Brain microvascular endothelial cell (primary cell): ENCODE measurements at regions not wholly inside any gene's neighbourhood (a gene's known extent, or its start where the extent isn't known, plus 50 kb on each side); places are given as distances from the start of the nearest gene placed in this dataset.

Experiments used
- DNase-seq: peaks from one replicate; pipeline ENCODE4 v3.0.0-alpha.2; 2020
- H3K27ac ChIP-seq: fragments of 250-450 bp; sonication (Bioruptor Pico); 2 replicates; pipeline ENCODE4 v1.5.1; 2020; ENCODE audit warnings: mild to moderate bottlenecking, moderate library complexity
- H3K27me3 ChIP-seq: fragments of 250-450 bp; sonication (Bioruptor Pico); replicated peaks from 2 replicates; pipeline ENCODE4 v1.5.1; 2020; ENCODE audit warnings: mild to moderate bottlenecking
- H3K36me3 ChIP-seq: fragments of 250-450 bp; sonication (Bioruptor Pico); replicated peaks from 2 replicates; pipeline ENCODE4 v1.5.1; 2020; ENCODE audit warnings: mild to moderate bottlenecking
- H3K4me3 ChIP-seq: 2 replicates; pipeline ENCODE4 v1.5.1; 2011; ENCODE audit warnings: low read depth, mild to moderate bottlenecking, control low read depth, low read length, moderate library complexity
- in situ Hi-C: cut with HindIII; loops from 2 replicates; pipeline ENCODE4 v1.10.0; 2017; ENCODE audit warnings: low sequenced_read_pairs, low pct_ligation_motif_present
- TF ChIP-seq, protein P1 (sequence below): IDR thresholded peaks from 2 replicates; pipeline ENCODE4 v1.5.1; 2011; ENCODE audit warnings: low read depth, mild to moderate bottlenecking, moderate library complexity, low read length, control low read depth, inconsistent platforms; ENCODE audit errors: missing control alignments

DNA sequence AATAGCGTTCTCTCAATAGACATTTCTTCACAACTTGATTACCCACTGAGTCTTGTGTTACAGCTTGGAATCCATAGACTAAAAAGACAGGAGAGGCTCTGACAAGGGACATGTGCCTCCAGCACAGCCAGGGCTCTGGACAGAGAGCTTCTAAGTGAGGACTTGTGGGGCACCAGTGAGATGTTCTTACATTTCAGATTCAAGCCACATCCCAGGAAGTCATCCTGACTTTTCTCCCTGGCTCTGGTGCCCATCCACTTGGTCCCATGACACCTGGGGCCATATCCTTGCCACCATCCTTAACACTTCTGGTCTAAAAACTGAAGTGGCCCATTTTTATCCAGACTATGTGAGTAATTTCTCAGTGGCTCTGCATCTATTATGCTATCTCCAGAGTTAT, 440.1 kb downstream of the TCERG1L start:
- Histone ChIP-seq H3K27me3 (no peaks in the 10 kb centered on the region), H3K27ac (no peak overlapping the region), H3K4me3 (no peak overlapping the region), H3K36me3 (no peaks in the 10 kb centered on the region)
- TF ChIP-seq, protein P1, sequence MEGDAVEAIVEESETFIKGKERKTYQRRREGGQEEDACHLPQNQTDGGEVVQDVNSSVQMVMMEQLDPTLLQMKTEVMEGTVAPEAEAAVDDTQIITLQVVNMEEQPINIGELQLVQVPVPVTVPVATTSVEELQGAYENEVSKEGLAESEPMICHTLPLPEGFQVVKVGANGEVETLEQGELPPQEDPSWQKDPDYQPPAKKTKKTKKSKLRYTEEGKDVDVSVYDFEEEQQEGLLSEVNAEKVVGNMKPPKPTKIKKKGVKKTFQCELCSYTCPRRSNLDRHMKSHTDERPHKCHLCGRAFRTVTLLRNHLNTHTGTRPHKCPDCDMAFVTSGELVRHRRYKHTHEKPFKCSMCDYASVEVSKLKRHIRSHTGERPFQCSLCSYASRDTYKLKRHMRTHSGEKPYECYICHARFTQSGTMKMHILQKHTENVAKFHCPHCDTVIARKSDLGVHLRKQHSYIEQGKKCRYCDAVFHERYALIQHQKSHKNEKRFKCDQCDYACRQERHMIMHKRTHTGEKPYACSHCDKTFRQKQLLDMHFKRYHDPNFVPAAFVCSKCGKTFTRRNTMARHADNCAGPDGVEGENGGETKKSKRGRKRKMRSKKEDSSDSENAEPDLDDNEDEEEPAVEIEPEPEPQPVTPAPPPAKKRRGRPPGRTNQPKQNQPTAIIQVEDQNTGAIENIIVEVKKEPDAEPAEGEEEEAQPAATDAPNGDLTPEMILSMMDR, result no peak
- no peak for DNase-seq
- in situ Hi-C loops, result no loop called here

DNA sequence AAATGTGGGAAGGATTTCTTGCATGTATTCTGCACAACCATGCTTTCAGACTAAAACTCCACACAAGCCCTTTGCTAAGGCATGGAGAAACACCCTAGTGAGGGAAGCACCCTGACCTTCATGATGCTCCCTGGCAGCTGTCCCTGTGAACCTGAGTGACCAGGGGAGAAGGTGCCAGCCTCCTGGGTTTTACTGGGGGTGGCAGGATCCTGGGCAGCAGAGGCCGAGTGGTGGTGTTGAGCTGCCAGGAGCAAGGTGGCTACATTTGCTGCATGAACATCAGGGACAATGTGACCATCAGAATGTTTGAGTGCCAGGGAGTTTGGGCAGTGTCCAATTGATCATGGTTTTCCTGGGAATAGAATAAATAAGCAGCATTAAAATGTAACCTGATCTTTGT, 437.9 kb downstream of the TCERG1L start:
- in situ Hi-C loops, result no loop called here
- TF ChIP-seq, protein P1, result no peak
- Histone ChIP-seq H3K36me3 (no peaks in the 10 kb centered on the region), H3K27me3 (no peaks in the 10 kb centered on the region), H3K27ac (no peak overlapping the region), H3K4me3 (no peak overlapping the region)
- DNase-seq, result no peak

DNA sequence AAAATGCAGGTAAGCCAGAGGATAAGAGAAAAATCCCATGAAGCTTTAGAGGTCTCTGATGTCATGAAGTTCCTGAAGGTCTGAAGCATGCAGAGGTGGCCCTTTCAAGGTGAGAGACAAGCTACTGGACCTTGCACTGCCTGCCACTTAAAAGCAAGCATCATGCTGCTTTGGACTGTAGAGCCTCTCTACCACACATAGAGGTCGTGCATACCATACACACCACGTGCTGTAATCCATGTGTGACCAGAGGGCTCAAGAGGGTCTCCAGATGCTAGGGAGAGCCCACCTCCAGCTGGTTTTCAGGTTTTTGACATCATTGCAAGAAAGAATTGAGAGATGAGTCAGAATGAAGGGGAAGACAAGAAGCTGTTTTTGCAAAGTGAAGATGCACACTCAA, 436.4 kb downstream of the TCERG1L start:
- TF ChIP-seq, protein P1, result no peak
- H3K36me3 ChIP-seq, result no peaks in the 10 kb centered on the region
- H3K27me3 ChIP-seq, result no peaks in the 10 kb centered on the region
- in situ Hi-C loops, result no loop called here
- no peak for DNase-seq
- H3K27ac ChIP-seq, result no peak overlapping the region
- no peak overlapping the region for H3K4me3 ChIP-seq

DNA sequence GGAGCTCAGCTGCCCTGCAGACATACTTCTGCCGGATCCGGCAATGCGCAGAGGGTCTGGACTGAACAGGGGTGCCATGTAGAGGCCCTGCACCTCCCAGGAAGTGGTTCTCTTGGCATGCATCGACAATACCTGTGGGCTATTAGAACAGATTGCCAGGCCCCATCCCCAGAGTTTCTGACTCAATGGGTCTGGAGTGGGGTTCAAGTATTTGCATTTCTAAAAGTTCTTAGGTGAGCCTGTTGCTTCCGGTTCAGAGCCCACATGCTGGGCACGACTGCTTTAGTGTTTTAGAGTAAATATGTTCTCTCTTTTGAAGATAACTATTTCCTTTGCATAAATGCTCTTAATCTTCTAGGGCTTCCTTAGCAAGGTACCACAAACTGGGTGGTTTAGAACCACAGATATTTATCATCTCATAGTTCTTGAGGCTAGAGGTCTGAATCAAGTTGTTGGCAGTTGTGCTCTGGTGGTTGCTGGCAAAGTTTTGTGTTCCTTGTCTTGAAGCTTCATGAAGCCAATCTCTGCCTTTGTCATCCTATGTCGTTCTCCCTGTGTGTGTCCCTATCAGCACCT, 435.5 kb downstream of the TCERG1L start:
- DNase-seq, result no peak
- Histone ChIP-seq H3K4me3 (no peak overlapping the region), H3K27ac (no peak overlapping the region), H3K27me3 (no peaks in the 10 kb centered on the region), H3K36me3 (no peaks in the 10 kb centered on the region)
- TF ChIP-seq, protein P1, result no peak
- in situ Hi-C loops, result no loop called here

DNA sequence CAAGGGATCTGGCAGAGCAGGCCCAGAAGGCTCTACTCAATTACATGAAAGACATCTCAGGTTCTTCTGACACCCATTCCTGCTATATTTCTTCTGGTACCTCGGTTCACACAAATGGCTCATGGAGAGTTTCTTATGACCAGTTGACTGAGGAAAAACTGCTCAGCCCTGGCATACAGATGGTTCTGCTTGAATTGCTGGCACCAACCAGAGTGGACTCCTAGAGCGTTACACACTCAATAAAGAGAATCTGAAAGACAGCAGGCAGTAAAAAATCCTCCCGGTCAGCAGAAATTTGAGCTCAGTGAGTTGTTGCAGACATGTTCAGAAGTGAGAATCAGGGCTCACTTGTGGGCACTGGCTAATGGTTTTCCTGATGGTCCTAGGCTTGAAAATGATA, 434.4 kb downstream of the TCERG1L start:
- in situ Hi-C loops, result no loop called here
- H3K4me3 ChIP-seq, result no peak overlapping the region
- TF ChIP-seq, protein P1, result no peak
- no peaks in the 10 kb centered on the region for H3K27me3 ChIP-seq
- DNase-seq, result no peak
- no peak overlapping the region for H3K27ac ChIP-seq
- no peaks in the 10 kb centered on the region for H3K36me3 ChIP-seq

DNA sequence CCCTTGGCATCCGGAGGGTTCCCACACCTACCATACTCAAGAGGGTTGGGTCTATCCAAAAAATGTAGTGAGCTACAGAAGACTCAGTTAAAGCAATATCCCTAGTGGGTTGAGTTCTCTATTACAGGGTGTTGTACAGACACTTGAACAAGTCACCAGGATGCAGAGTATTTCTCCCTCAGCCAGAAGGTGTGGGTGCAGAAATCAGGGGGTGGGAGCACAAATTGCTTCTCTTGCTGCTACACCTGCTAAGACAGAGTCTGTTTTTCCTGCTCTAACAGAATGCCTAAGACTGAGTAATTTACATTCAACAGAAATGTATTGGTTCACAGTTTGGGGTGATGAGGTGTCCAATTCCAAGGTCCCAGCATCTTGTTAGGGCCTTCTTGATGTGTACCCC, 433.4 kb downstream of the TCERG1L start:
- in situ Hi-C loops, result no loop called here
- no peak overlapping the region for H3K27ac ChIP-seq
- no peak overlapping the region for H3K4me3 ChIP-seq
- H3K27me3 ChIP-seq, result no peaks in the 10 kb centered on the region
- TF ChIP-seq, protein P1, result no peak
- no peak for DNase-seq
- H3K36me3 ChIP-seq, result no peaks in the 10 kb centered on the region
